ENCODE measurements at regions not wholly inside any gene's neighbourhood (a gene's known extent, or its start where the extent isn't known, plus 50 kb on each side); places are given as distances from the start of the nearest gene placed in this dataset.

GRCh38 chr9:91161465-91162300, 200.0 kb downstream of the AUH start:
- H3K9me3 ChIP-seq, result no peaks in the 10 kb centered on the region
- intact Hi-C loops (cut with DNase I; ENCODE audit: low total_unique reads), result no loop called here
- 76 to 83% (median 78%) methylated on average over 13 of the region's 13 CpGs for WGBS, 5 donors
- no peak for TF ChIP-seq POLR2AphosphoS5 (IDR thresholded peaks at IDR 0.05)
- TF ChIP-seq POLR2A (IDR thresholded peaks at IDR 0.05), result no peak
- no peak for TF ChIP-seq CTCF (IDR thresholded peaks at IDR 0.05 in 8 of 11, conservative IDR thresholded peaks at IDR 0.05 in 3 of 11)
- peak overlapping the region in 4 of 8 donors; percentile 72 to 88 (median 76) for H3K27ac ChIP-seq
- H3K4me1 ChIP-seq, result peaks cover 23 to 59% (median 44%) of the 10 kb centered on the region in 6 donors
- DNase-seq, result no peak
- H3K36me3 ChIP-seq, result no peaks in the 10 kb centered on the region
- peak overlapping the region in 1 of 8 donors; percentile 60 for H3K4me3 ChIP-seq
- H3K27me3 ChIP-seq (replicated peaks in 1 of 7), result no peaks in the 10 kb centered on the region

DNA sequence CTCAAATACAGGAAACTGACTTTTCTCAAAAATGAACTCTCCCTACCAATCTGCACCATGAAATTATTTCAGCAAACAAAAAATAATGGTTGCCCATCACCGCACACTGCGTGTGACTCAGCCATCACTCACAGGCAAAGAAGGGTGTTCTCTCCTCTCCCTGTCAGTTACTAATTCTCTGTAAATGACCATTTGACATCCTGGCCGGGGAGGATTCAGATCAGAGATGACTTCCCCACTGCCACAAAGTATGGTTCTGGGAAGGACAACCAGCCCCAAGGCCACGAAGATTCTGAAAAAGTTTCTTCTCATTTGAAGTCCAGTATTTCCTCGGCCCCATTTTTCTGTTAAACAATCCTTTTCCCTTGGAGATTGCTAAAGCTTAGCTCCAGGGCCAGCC, 199.4 kb downstream of the AUH start:
- Histone ChIP-seq H3K4me1 (peaks cover 23 to 59% (median 44%) of the 10 kb centered on the region in 6 donors), H3K9me3 (no peaks in the 10 kb centered on the region), H3K4me3 (peak overlapping the region in 4 of 8 donors; percentile 14 to 60 (median 17)), H3K36me3 (no peaks in the 10 kb centered on the region), H3K27me3 (replicated peaks in 1 of 7) (no peaks in the 10 kb centered on the region), H3K27ac (peak overlapping the region in 6 of 8 donors; percentile 61 to 88 (median 73))
- DNase-seq, result no peak
- intact Hi-C loops (cut with DNase I; ENCODE audit: low total_unique reads), result no loop called here
- no peak for TF ChIP-seq POLR2A (IDR thresholded peaks at IDR 0.05)
- TF ChIP-seq CTCF (IDR thresholded peaks at IDR 0.05 in 8 of 11, conservative IDR thresholded peaks at IDR 0.05 in 3 of 11), result no peak
- no peak for TF ChIP-seq POLR2AphosphoS5 (IDR thresholded peaks at IDR 0.05)
- WGBS, 5 donors, result 27 to 53% (median 46%) methylated on average over 5 of the region's 5 CpGs

GRCh38 chr9:91162784-91163443, 198.8 kb downstream of the AUH start:
- TF ChIP-seq CTCF (IDR thresholded peaks at IDR 0.05 in 8 of 11, conservative IDR thresholded peaks at IDR 0.05 in 3 of 11) (no peak), POLR2AphosphoS5 (IDR thresholded peaks at IDR 0.05) (peak; percentile 49 to 70 (median 66))
- DNase-seq, result peak; percentile 93
- Histone ChIP-seq H3K4me1 (peaks cover 23 to 59% (median 44%) of the 10 kb centered on the region in 6 donors), H3K4me3 (peak overlapping the region in 4 of 8 donors; percentile 14 to 60 (median 17)), H3K27ac (peak overlapping the region in 6 of 8 donors; percentile 61 to 88 (median 73)), H3K9me3 (no peaks in the 10 kb centered on the region), H3K27me3 (replicated peaks in 1 of 7) (no peaks in the 10 kb centered on the region), H3K36me3 (no peaks in the 10 kb centered on the region)
- 26 to 35% (median 27%) methylated on average over 10 to 16 of the region's 16 CpGs for WGBS, 5 donors
- intact Hi-C loops (cut with DNase I; ENCODE audit: low total_unique reads), result no loop called here

GRCh38 chr9:91163444-91163772, 198.3 kb downstream of the AUH start:
- Histone ChIP-seq H3K9me3 (no peaks in the 10 kb centered on the region), H3K27me3 (replicated peaks in 1 of 7) (no peaks in the 10 kb centered on the region), H3K27ac (peak overlapping the region; percentile 48 to 88 (median 70)), H3K4me3 (peak overlapping the region in 2 of 8 donors; percentile 16 to 60), H3K4me1 (peaks cover 23 to 59% (median 44%) of the 10 kb centered on the region in 6 donors), H3K36me3 (no peaks in the 10 kb centered on the region)
- intact Hi-C loops (cut with DNase I; ENCODE audit: low total_unique reads), result no loop called here
- TF ChIP-seq POLR2A (IDR thresholded peaks at IDR 0.05), result no peak
- no peak for TF ChIP-seq CTCF (IDR thresholded peaks at IDR 0.05 in 8 of 11, conservative IDR thresholded peaks at IDR 0.05 in 3 of 11)
- no peak for TF ChIP-seq POLR2AphosphoS5 (IDR thresholded peaks at IDR 0.05)
- no peak for DNase-seq
- 71 to 80% (median 72%) methylated on average over 8 of the region's 8 CpGs for WGBS, 5 donors
